Gastroesophageal sphincter (tissue), 3 donors: ENCODE measurements at regions not wholly inside any gene's neighbourhood (a gene's known extent, or its start where the extent isn't known, plus 50 kb on each side); places are given as distances from the start of the nearest gene placed in this dataset.

Experiments used
- POLR2AphosphoS5 ChIP-seq: sonication (generic); formaldehyde crosslinking; IDR thresholded peaks from one replicate; pipeline ENCODE4 v1.6.1; 2017; ENCODE audit warnings: antibody characterized with exemption
- TF ChIP-seq, protein P1 (sequence below), 4 experiments: fragments of 200-600 bp in 2 of 4; fragments of 450-650 bp in 2 of 4; sonication (generic) in 1 of 4; IDR thresholded peaks; one replicate each; pipeline ENCODE4 v1.5.1; 2017 to 2019; ENCODE audit warnings: antibody characterized with exemption in 4 of 4, mild to moderate bottlenecking in 2 of 4, moderate library complexity in 2 of 4

DNA sequence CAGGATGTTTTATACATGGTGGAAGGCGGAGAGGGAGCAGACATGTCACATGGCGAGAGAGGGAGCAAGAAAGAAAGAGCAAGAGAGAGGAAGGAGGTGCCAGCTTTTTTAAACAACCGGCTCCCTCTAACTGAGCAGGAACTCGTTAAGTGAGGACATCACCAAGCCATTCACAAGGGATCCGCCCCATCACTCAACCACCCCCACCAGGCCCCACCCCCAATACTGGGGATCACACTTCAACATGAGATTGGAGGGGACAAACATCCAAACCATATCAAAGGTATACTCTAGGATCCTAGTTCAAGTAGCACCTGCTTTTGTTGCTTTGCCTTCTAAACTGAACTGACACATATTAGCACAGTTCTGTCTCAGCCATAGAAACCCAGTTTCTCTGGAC, 141.9 kb upstream of the KLF14 start:
- TF ChIP-seq POLR2AphosphoS5, result no peak
- TF ChIP-seq, protein P1, sequence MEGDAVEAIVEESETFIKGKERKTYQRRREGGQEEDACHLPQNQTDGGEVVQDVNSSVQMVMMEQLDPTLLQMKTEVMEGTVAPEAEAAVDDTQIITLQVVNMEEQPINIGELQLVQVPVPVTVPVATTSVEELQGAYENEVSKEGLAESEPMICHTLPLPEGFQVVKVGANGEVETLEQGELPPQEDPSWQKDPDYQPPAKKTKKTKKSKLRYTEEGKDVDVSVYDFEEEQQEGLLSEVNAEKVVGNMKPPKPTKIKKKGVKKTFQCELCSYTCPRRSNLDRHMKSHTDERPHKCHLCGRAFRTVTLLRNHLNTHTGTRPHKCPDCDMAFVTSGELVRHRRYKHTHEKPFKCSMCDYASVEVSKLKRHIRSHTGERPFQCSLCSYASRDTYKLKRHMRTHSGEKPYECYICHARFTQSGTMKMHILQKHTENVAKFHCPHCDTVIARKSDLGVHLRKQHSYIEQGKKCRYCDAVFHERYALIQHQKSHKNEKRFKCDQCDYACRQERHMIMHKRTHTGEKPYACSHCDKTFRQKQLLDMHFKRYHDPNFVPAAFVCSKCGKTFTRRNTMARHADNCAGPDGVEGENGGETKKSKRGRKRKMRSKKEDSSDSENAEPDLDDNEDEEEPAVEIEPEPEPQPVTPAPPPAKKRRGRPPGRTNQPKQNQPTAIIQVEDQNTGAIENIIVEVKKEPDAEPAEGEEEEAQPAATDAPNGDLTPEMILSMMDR (IDR thresholded peaks at IDR 0.05), result no peak
